HepG2 (cell line): ENCODE measurements at regions not wholly inside any gene's neighbourhood (a gene's known extent, or its start where the extent isn't known, plus 50 kb on each side); places are given as distances from the start of the nearest gene placed in this dataset.

Experiments used
- ATAC-seq: fragments of 200-7000 bp; cut with Tn5 transposase; 3 replicates; pipeline ENCODE4 v1.9.1; 2020; ENCODE audit warnings: mild to moderate bottlenecking, moderate library complexity
- BruUV-seq: library from RNA; stranded (reverse); fragments of 400-500 nt; replicated peaks from 2 replicates; lab custom pipeline; 2021; lab: Mats Ljungman, UMichigan
- CTCF ChIA-PET: fragments of 300-600 bp; formaldehyde crosslinking; extraction: SDS; loops from one replicate; lab custom pipeline; 2021; ENCODE audit warnings: low total read pairs, inconsistent platforms, low intra/inter-chr PET ratio; lab: Yijun Ruan, JAX
- POLR2A ChIA-PET: fragments of 350-600 bp; sonication (Branson Sonifier 250); formaldehyde crosslinking; loops from one replicate; lab custom pipeline; 2020; ENCODE audit warnings: antibody characterized with exemption, inconsistent platforms; lab: Yijun Ruan, JAX
- DNase-seq: peaks from one replicate; pipeline ENCODE4 v3.0.0-alpha.2; 2015; ENCODE audit warnings: low spot score
- FAIRE-seq: peaks from 3 replicates; lab custom pipeline; 2011; peaks lifted over from hg19 to GRCh38; lab: Jason Lieb, UNC
- H2AFZ ChIP-seq: one replicate; pipeline ENCODE4 v1.6.1; 2011; ENCODE audit warnings: low read length, inconsistent platforms
- H3K27ac ChIP-seq: fragments of 300-600 bp; 3 replicates; pipeline ENCODE4 v1.8.0; 2011; ENCODE audit warnings: mixed run types, mild to moderate bottlenecking, mixed read lengths, low read length, inconsistent platforms; ENCODE audit not compliant: insufficient read depth; ENCODE audit errors: extremely low read length
- H3K27me3 ChIP-seq, 2 experiments: fragments of 200-600 bp in 1 of 2; 2 replicates in 1 of 2; 3 replicates in 1 of 2; pipeline versions ENCODE4 v1.6.0 to v1.8.0; 2011; ENCODE audit warnings: low read length in 2 of 2, mild to moderate bottlenecking in 2 of 2, moderate library complexity in 2 of 2, inconsistent platforms in 1 of 2; ENCODE audit not compliant: insufficient read depth in 2 of 2, control insufficient read depth in 1 of 2
- H3K36me3 ChIP-seq, 2 experiments: fragments of 200-600 bp in 1 of 2; replicated peaks in 1 of 2; 2 replicates in 1 of 2; 3 replicates in 1 of 2; pipeline versions ENCODE4 v1.5.1 to v1.8.0; 2011; ENCODE audit warnings: low read length in 2 of 2, inconsistent platforms in 1 of 2; ENCODE audit not compliant: insufficient read depth in 2 of 2, control insufficient read depth in 1 of 2
- H3K4me1 ChIP-seq: 2 replicates; pipeline ENCODE4 v1.5.1; 2012; ENCODE audit warnings: low read length, inconsistent platforms; ENCODE audit not compliant: insufficient read depth
- H3K4me2 ChIP-seq: 2 replicates; pipeline ENCODE4 v1.6.0; 2011; ENCODE audit warnings: low read depth, low read length, inconsistent platforms
- H3K4me3 ChIP-seq, 3 experiments: fragments of 200-600 bp in 1 of 3; sonication (generic), shearing (Covaris generic) in 1 of 3; replicated peaks in 1 of 3; 2 replicates each; pipeline ENCODE4 v1.5.1; 2011 to 2016; ENCODE audit warnings: low read length in 3 of 3, inconsistent platforms in 2 of 3, low read depth in 2 of 3, mild to moderate bottlenecking in 2 of 3, control low read depth in 1 of 3, mixed read lengths in 1 of 3; ENCODE audit not compliant: insufficient read depth in 1 of 3
- H3K79me2 ChIP-seq: one replicate; pipeline ENCODE4 v1.6.1; 2011; ENCODE audit warnings: low read length, inconsistent platforms; ENCODE audit not compliant: insufficient read depth
- H3K9ac ChIP-seq: 2 replicates; pipeline ENCODE4 v1.6.0; 2011; ENCODE audit warnings: mild to moderate bottlenecking, low read depth, low read length, inconsistent platforms; ENCODE audit not compliant: insufficient read depth
- H3K9me3 ChIP-seq: 2 replicates; pipeline ENCODE4 v1.5.1; 2012; ENCODE audit warnings: mild to moderate bottlenecking, low read length
- H4K20me1 ChIP-seq: 2 replicates; pipeline ENCODE4 v1.6.0; 2011; ENCODE audit warnings: inconsistent platforms, mild to moderate bottlenecking, low read length, moderate library complexity; ENCODE audit not compliant: insufficient read depth
- CERS6 ChIP-seq: sonication (generic); formaldehyde crosslinking; IDR thresholded peaks from 2 replicates; pipeline ENCODE4 v1.5.0; 2020; ENCODE audit warnings: missing genetic modification reagents
- GPBP1L1 ChIP-seq: sonication (generic); formaldehyde crosslinking; IDR thresholded peaks from 2 replicates; pipeline ENCODE4 v1.5.0; 2020; ENCODE audit warnings: mild to moderate bottlenecking, missing genetic modification reagents
- JARID2 ChIP-seq: sonication (generic); formaldehyde crosslinking; IDR thresholded peaks from 2 replicates; pipeline ENCODE4 v1.8.1; 2023; ENCODE audit warnings: missing genetic modification reagents, inconsistent platforms; ENCODE audit not compliant: insufficient replicate concordance
- KDM5A ChIP-seq: fragments of 200-600 bp; sonication (generic); IDR thresholded peaks from 2 replicates; pipeline ENCODE4 v1.7.0; 2018; ENCODE audit warnings: antibody characterized with exemption, mild to moderate bottlenecking, low read length, borderline replicate concordance
- ZBTB42 ChIP-seq: sonication (generic); formaldehyde crosslinking; IDR thresholded peaks from 2 replicates; pipeline ENCODE4 v1.5.0; 2020; ENCODE audit warnings: mild to moderate bottlenecking, missing genetic modification reagents
- ZMYM3 ChIP-seq: sonication (generic); formaldehyde crosslinking; IDR thresholded peaks from 2 replicates; pipeline ENCODE4 v1.5.1; 2020; ENCODE audit warnings: mild to moderate bottlenecking, missing genetic modification reagents
- WGBS: methylation state at CpG from one replicate; pipeline ENCODE4 v1.1.6; 2017; ENCODE audit warnings: low lambda C conversion rate; 5-methylcytosine and 5-hydroxymethylcytosine counted together
- in situ Hi-C: cut with HindIII; loops from 2 replicates; pipeline ENCODE4 v1.10.0; 2017; ENCODE audit warnings: low pct_unique_long_range_greater_than_20kb; ENCODE audit not compliant: extremely low pct_ligation_motif_present
- intact Hi-C: fragments of 100-400 bp; cut with micrococcal nuclease; formaldehyde crosslinking; loops from one replicate; pipeline ENCODE4 v1.10.0; 2022; ENCODE audit not compliant: unreplicated experiment

GRCh38 chr9:129316281-129317030 lies 138.4 kb upstream of the IER5L start:
- DNase-seq (no peak), FAIRE-seq (no peak), ATAC-seq (no peak)
- no peaks in the 10 kb centered on the region for H3K36me3 ChIP-seq
- H3K9ac ChIP-seq: no peak overlapping the region
- BruUV-seq: no TSS peak
- no peak overlapping the region for H3K4me3 ChIP-seq
- ChIA-PET POLR2A (interaction anchor here (0.6 to 7.5 kb wide), 5 partner anchors 10 to 144 kb away, joined by 3 to 59 read pairs (median 4); no protein-coding TSS in a partner anchor), CTCF (no interaction called here)
- H3K27me3 ChIP-seq: peaks cover 0 to 14% of the 10 kb centered on the region in 2 experiments; a peak in 3 of 5 replicates
- H3K79me2 ChIP-seq: no peaks in the 10 kb centered on the region
- H3K27ac ChIP-seq: no peak overlapping the region
- 74% methylated on average over 13 of the region's 14 CpGs for WGBS
- in situ Hi-C loops: no loop called here
- H3K9me3 ChIP-seq: no peaks in the 10 kb centered on the region
- TF ChIP-seq JARID2 (CRISPR knock-in tag) (no peak), ZBTB42 (CRISPR knock-in tag) (no peak), CERS6 (CRISPR knock-in tag) (0 out of 2 replicates have a peak, but pooled peaks have one; percentile 33), KDM5A (no peak), ZMYM3 (CRISPR knock-in tag) (0 out of 2 replicates have a peak, but pooled peaks have one; percentile 11), GPBP1L1 (CRISPR knock-in tag) (no peak)
- no peaks in the 10 kb centered on the region for H4K20me1 ChIP-seq
- H2AFZ ChIP-seq: no peak overlapping the region
- intact Hi-C loops: no loop called here
- no peak overlapping the region for H3K4me2 ChIP-seq
- H3K4me1 ChIP-seq: peaks cover 82% of the 10 kb centered on the region
